IMR-90 (cell line): ENCODE measurements at regions not wholly inside any gene's neighbourhood (a gene's known extent, or its start where the extent isn't known, plus 50 kb on each side); places are given as distances from the start of the nearest gene placed in this dataset.

Experiments used
- ATAC-seq: fragments of 200-7000 bp; cut with Tn5 transposase; 2 replicates; pipeline ENCODE4 v1.9.1; 2020; ENCODE audit warnings: low read depth, mild to moderate bottlenecking, moderate library complexity
- BruUV-seq: library from RNA; stranded (reverse); fragments of 400-500 nt; replicated peaks from 2 replicates; lab custom pipeline; 2021; lab: Mats Ljungman, UMichigan
- CTCF ChIA-PET: fragments of 300-600 bp; formaldehyde crosslinking; extraction: SDS; loops from one replicate; lab custom pipeline; 2021; ENCODE audit warnings: antibody characterized with exemption; lab: Yijun Ruan, JAX
- POLR2A ChIA-PET: fragments of 300-600 bp; sonication (Branson Sonifier 250); formaldehyde crosslinking; loops from one replicate; lab custom pipeline; 2022; ENCODE audit warnings: antibody characterized with exemption; ENCODE audit not compliant: unreplicated experiment; lab: Charles Lee
- DNase-seq: peaks from one replicate; pipeline ENCODE4 v3.0.0; 2013
- H2AFZ ChIP-seq: replicated peaks from 2 replicates; pipeline ENCODE3; 2013; ENCODE audit warnings: low read length, mild to moderate bottlenecking; ENCODE audit not compliant: poor library complexity
- H2AK5ac ChIP-seq: 2 replicates; pipeline ENCODE4 v1.6.1; 2013; ENCODE audit warnings: low read depth, low read length, inconsistent platforms
- H2AK9ac ChIP-seq: replicated peaks from 2 replicates; pipeline ENCODE3; 2013; ENCODE audit warnings: mild to moderate bottlenecking, low read depth, low read length, moderate library complexity; ENCODE audit not compliant: poor library complexity
- H2BK120ac ChIP-seq: 2 replicates; pipeline ENCODE4 v1.6.1; 2013; ENCODE audit warnings: low read depth, low read length, inconsistent platforms
- H2BK15ac ChIP-seq: 3 replicates; pipeline ENCODE4 v1.6.1; 2013; ENCODE audit warnings: low read depth, low read length, inconsistent platforms
- H2BK20ac ChIP-seq: 2 replicates; pipeline ENCODE4 v1.6.1; 2013; ENCODE audit warnings: low read depth, mild to moderate bottlenecking, inconsistent platforms, low read length, moderate library complexity
- H2BK5ac ChIP-seq: 2 replicates; pipeline ENCODE4 v1.6.1; 2013; ENCODE audit warnings: mild to moderate bottlenecking, low read depth, low read length, inconsistent platforms; ENCODE audit not compliant: poor library complexity, severe bottlenecking
- H3K14ac ChIP-seq: replicated peaks from 2 replicates; pipeline ENCODE4 v1.6.1; 2013; ENCODE audit warnings: low read depth, low read length, inconsistent platforms
- H3K18ac ChIP-seq: 2 replicates; pipeline ENCODE4 v1.6.1; 2013; ENCODE audit warnings: low read depth, low read length, control low read depth
- H3K23ac ChIP-seq: 2 replicates; pipeline ENCODE4 v1.6.1; 2013; ENCODE audit warnings: low read depth, low read length, inconsistent platforms
- H3K27ac ChIP-seq: 2 replicates; pipeline ENCODE4 v1.5.1; 2013; ENCODE audit warnings: mild to moderate bottlenecking, control low read depth, low read length; ENCODE audit not compliant: insufficient read depth
- H3K27me3 ChIP-seq: 2 replicates; pipeline ENCODE4 v1.6.1; 2013; ENCODE audit warnings: low read length; ENCODE audit not compliant: control insufficient read depth, insufficient read depth
- H3K36me3 ChIP-seq: 2 replicates; pipeline ENCODE4 v1.6.1; 2013; ENCODE audit warnings: low read length, mixed read lengths; ENCODE audit not compliant: control insufficient read depth, insufficient read depth
- H3K4ac ChIP-seq: 2 replicates; pipeline ENCODE4 v1.6.1; 2013; ENCODE audit warnings: low read depth, low read length, inconsistent platforms
- H3K4me1 ChIP-seq: 2 replicates; pipeline ENCODE4 v1.6.1; 2013; ENCODE audit warnings: low read length, mixed read lengths; ENCODE audit not compliant: control insufficient read depth, insufficient read depth
- H3K4me2 ChIP-seq: 2 replicates; pipeline ENCODE4 v1.6.1; 2013; ENCODE audit warnings: low read depth, mild to moderate bottlenecking, control low read depth, low read length, moderate library complexity
- H3K4me3 ChIP-seq: 2 replicates; pipeline ENCODE4 v1.5.1; 2013; ENCODE audit warnings: low read depth, mild to moderate bottlenecking, control low read depth, low read length, moderate library complexity; ENCODE audit not compliant: insufficient read depth
- H3K56ac ChIP-seq: 2 replicates; pipeline ENCODE4 v1.6.1; 2013; ENCODE audit warnings: low read length, inconsistent platforms; ENCODE audit not compliant: insufficient read depth; ENCODE audit errors: extremely low read depth
- H3K79me1 ChIP-seq, 2 experiments: 2 replicates each; pipeline ENCODE4 v1.6.1; 2013; ENCODE audit warnings: low read length in 2 of 2, inconsistent platforms in 1 of 2, low read depth in 1 of 2
- H3K9ac ChIP-seq: 2 replicates; pipeline ENCODE4 v1.6.1; 2013; ENCODE audit warnings: low read depth, low read length, control low read depth
- H3K9me1 ChIP-seq: 2 replicates; pipeline ENCODE4 v1.6.1; 2013; ENCODE audit warnings: low read length, inconsistent platforms; ENCODE audit not compliant: insufficient read depth
- H3K9me3 ChIP-seq: 2 replicates; pipeline ENCODE4 v1.6.1; 2013; ENCODE audit warnings: low read length; ENCODE audit not compliant: control insufficient read depth, insufficient read depth
- H4K20me1 ChIP-seq: 2 replicates; pipeline ENCODE4 v1.6.1; 2013; ENCODE audit warnings: low read length, inconsistent platforms; ENCODE audit not compliant: insufficient read depth
- H4K5ac ChIP-seq: 2 replicates; pipeline ENCODE4 v1.6.1; 2013; ENCODE audit warnings: mild to moderate bottlenecking, low read depth, low read length, control low read depth
- H4K8ac ChIP-seq, 2 experiments: 2 replicates each; pipeline ENCODE4 v1.6.1; 2013; ENCODE audit warnings: low read depth in 2 of 2, low read length in 2 of 2, control low read depth in 1 of 2, inconsistent platforms in 1 of 2
- H4K91ac ChIP-seq: 2 replicates; pipeline ENCODE4 v1.6.1; 2013; ENCODE audit warnings: low read depth, low read length, inconsistent platforms; ENCODE audit not compliant: insufficient read depth
- BHLHE40 ChIP-seq: fragments of 150-350 bp; IDR thresholded peaks from 2 replicates; pipeline ENCODE4 v1.6.1; 2016; ENCODE audit warnings: mild to moderate bottlenecking, low read depth, low read length
- CEBPB ChIP-seq: IDR thresholded peaks from 2 replicates; pipeline ENCODE4 v1.6.1; 2012; ENCODE audit warnings: low read depth, low read length, improper control_type of control experiment
- CHD1 ChIP-seq: IDR thresholded peaks from 2 replicates; pipeline ENCODE4 v1.6.1; 2012; ENCODE audit warnings: low read depth, low read length, improper control_type of control experiment
- FOS ChIP-seq: fragments of 150-350 bp; IDR thresholded peaks from 2 replicates; pipeline ENCODE4 v1.6.1; 2016; ENCODE audit warnings: low read depth, low read length
- MAFK ChIP-seq: IDR thresholded peaks from 2 replicates; pipeline ENCODE4 v1.6.1; 2012; ENCODE audit warnings: low read depth, low read length, improper control_type of control experiment
- MAZ ChIP-seq: IDR thresholded peaks from 2 replicates; pipeline ENCODE4 v1.6.1; 2012; ENCODE audit warnings: low read depth, mild to moderate bottlenecking, low read length, improper control_type of control experiment, moderate library complexity, borderline replicate concordance
- MXI1 ChIP-seq: IDR thresholded peaks from 2 replicates; pipeline ENCODE4 v1.6.1; 2012; ENCODE audit warnings: low read depth, mild to moderate bottlenecking, low read length, moderate library complexity, borderline replicate concordance
- NFE2L2 ChIP-seq: fragments of 150-350 bp; IDR thresholded peaks from 2 replicates; pipeline ENCODE4 v1.6.1; 2016; ENCODE audit warnings: low read depth, mild to moderate bottlenecking, low read length
- POLR2A ChIP-seq: IDR thresholded peaks from 2 replicates; pipeline ENCODE4 v1.6.1; 2012; ENCODE audit warnings: mild to moderate bottlenecking, low read depth, low read length
- RAD21 ChIP-seq: IDR thresholded peaks from 2 replicates; pipeline ENCODE4 v1.6.1; 2012; ENCODE audit warnings: low read length, improper control_type of control experiment
- RCOR1 ChIP-seq: IDR thresholded peaks from 2 replicates; pipeline ENCODE4 v1.6.1; 2012; ENCODE audit warnings: mild to moderate bottlenecking, low read length, improper control_type of control experiment; ENCODE audit not compliant: insufficient replicate concordance
- RFX5 ChIP-seq: IDR thresholded peaks from 2 replicates; pipeline ENCODE4 v1.8.0; 2012; ENCODE audit warnings: low read depth, mild to moderate bottlenecking, low read length, moderate library complexity
- SMC3 ChIP-seq: fragments of 150-350 bp; IDR thresholded peaks from 2 replicates; pipeline ENCODE4 v1.6.1; 2016; ENCODE audit warnings: low read depth, mild to moderate bottlenecking, antibody characterized with exemption, low read length, moderate library complexity
- WGBS, 2 experiments: methylation state at CpG; one replicate each; pipeline versions ENCODE4 v1.1.5 to v1.1.7; 2013; ENCODE audit warnings: missing lambda C conversion rate in 2 of 2; ENCODE audit not compliant: insufficient read length in 1 of 2; ENCODE audit errors: extremely low coverage in 2 of 2; 5-methylcytosine and 5-hydroxymethylcytosine counted together
- dilution Hi-C: fragments of 300-500 bp; cut with HindIII; formaldehyde crosslinking; loops from one replicate; pipeline ENCODE4 v1.14.3; 2018; ENCODE audit warnings: low sequenced_read_pairs; ENCODE audit not compliant: unreplicated experiment
- in situ Hi-C: fragments of 300-500 bp; cut with MboI; formaldehyde crosslinking; loops from 3 replicates; pipeline ENCODE4 v1.14.3; 2019; ENCODE audit warnings: low sequenced_read_pairs, inconsistent platforms, mixed read lengths
- intact Hi-C: fragments of 100-400 bp; cut with micrococcal nuclease; formaldehyde crosslinking; loops from 2 replicates; pipeline ENCODE4 v1.10.0; 2022
- TF ChIP-seq, protein P1 (sequence below): conservative IDR thresholded peaks from 2 replicates; pipeline ENCODE4 v1.5.1; 2012; ENCODE audit warnings: mild to moderate bottlenecking, low read depth, low read length, improper control_type of control experiment
- TF ChIP-seq, protein P2 (sequence below): fragments of 150-350 bp; IDR thresholded peaks from 2 replicates; pipeline ENCODE4 v1.6.1; 2017; ENCODE audit warnings: mild to moderate bottlenecking, antibody characterized with exemption, low read length, low read depth
- TF ChIP-seq, protein P3 (sequence below): fragments of 150-350 bp; IDR thresholded peaks from 2 replicates; pipeline ENCODE4 v1.6.1; 2016; ENCODE audit warnings: low read depth, mild to moderate bottlenecking, low read length, moderate library complexity, borderline replicate concordance

DNA sequence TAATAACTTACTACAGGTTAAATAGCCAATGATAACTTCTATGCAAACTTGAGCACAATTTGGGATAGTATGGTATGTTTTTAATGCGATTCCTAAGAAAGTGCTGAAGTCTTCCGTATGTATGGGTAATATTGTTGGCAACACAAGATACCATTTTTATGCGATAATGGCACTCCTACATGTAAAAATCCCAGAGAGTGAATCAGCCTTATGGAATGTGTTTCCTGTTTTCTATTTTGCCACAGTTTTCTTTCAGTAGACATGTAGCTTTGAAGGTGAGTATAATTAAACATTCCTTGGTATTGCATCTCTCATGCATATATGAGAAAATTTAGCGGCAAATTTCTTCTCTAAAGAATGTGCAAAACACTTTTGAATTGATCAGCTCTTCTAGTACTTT lies 396.8 kb upstream of the AZI2 start:
- POLR2A ChIA-PET: no interaction called here
- no peak overlapping the region for H3K27ac ChIP-seq

More for the DNA sequence above, 396.8 kb upstream of the AZI2 start:
- CTCF ChIA-PET: no interaction called here
- no peak overlapping the region for H3K4ac ChIP-seq
- no peak overlapping the region for H2BK20ac ChIP-seq
- no peak overlapping the region for H2BK120ac ChIP-seq
- no peaks in the 10 kb centered on the region for H3K36me3 ChIP-seq
- H3K9ac ChIP-seq: no peak overlapping the region
- no peaks in the 10 kb centered on the region for H3K9me3 ChIP-seq
- no peak overlapping the region for H2BK15ac ChIP-seq
- no peak overlapping the region for H3K14ac ChIP-seq
- no peak overlapping the region for H2AFZ ChIP-seq
- dilution Hi-C loops (no loop called here), intact Hi-C loops (no loop called here), in situ Hi-C loops (no loop called here)
- H2BK5ac ChIP-seq: no peak overlapping the region
- DNase-seq (no peak), ATAC-seq (no peak)
- no peak for TF ChIP-seq CHD1
- TF ChIP-seq, protein P1, sequence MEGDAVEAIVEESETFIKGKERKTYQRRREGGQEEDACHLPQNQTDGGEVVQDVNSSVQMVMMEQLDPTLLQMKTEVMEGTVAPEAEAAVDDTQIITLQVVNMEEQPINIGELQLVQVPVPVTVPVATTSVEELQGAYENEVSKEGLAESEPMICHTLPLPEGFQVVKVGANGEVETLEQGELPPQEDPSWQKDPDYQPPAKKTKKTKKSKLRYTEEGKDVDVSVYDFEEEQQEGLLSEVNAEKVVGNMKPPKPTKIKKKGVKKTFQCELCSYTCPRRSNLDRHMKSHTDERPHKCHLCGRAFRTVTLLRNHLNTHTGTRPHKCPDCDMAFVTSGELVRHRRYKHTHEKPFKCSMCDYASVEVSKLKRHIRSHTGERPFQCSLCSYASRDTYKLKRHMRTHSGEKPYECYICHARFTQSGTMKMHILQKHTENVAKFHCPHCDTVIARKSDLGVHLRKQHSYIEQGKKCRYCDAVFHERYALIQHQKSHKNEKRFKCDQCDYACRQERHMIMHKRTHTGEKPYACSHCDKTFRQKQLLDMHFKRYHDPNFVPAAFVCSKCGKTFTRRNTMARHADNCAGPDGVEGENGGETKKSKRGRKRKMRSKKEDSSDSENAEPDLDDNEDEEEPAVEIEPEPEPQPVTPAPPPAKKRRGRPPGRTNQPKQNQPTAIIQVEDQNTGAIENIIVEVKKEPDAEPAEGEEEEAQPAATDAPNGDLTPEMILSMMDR: no peak
- TF ChIP-seq, protein P2, sequence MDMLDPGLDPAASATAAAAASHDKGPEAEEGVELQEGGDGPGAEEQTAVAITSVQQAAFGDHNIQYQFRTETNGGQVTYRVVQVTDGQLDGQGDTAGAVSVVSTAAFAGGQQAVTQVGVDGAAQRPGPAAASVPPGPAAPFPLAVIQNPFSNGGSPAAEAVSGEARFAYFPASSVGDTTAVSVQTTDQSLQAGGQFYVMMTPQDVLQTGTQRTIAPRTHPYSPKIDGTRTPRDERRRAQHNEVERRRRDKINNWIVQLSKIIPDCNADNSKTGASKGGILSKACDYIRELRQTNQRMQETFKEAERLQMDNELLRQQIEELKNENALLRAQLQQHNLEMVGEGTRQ: no peak
- no peak for TF ChIP-seq RCOR1
- TF ChIP-seq BHLHE40: no peak
- TF ChIP-seq RFX5: no peak
- no peak for TF ChIP-seq POLR2A
- TF ChIP-seq, protein P3, sequence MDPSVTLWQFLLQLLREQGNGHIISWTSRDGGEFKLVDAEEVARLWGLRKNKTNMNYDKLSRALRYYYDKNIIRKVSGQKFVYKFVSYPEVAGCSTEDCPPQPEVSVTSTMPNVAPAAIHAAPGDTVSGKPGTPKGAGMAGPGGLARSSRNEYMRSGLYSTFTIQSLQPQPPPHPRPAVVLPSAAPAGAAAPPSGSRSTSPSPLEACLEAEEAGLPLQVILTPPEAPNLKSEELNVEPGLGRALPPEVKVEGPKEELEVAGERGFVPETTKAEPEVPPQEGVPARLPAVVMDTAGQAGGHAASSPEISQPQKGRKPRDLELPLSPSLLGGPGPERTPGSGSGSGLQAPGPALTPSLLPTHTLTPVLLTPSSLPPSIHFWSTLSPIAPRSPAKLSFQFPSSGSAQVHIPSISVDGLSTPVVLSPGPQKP: no peak
- TF ChIP-seq SMC3: no peak
- TF ChIP-seq CEBPB: no peak
- TF ChIP-seq RAD21: no peak
- no peak for TF ChIP-seq FOS
- TF ChIP-seq MAZ: no peak
- TF ChIP-seq NFE2L2: no peak
- no peak for TF ChIP-seq MAFK
- TF ChIP-seq MXI1: no peak
- H2AK9ac ChIP-seq: no peak overlapping the region
- no peak overlapping the region for H3K4me2 ChIP-seq
- no peak overlapping the region for H3K4me3 ChIP-seq
- H3K79me1 ChIP-seq: no peaks in the 10 kb centered on the region
- H4K8ac ChIP-seq: no peak overlapping the region
- no peaks in the 10 kb centered on the region for H3K4me1 ChIP-seq
- H3K18ac ChIP-seq: no peak overlapping the region
- no TSS peak for BruUV-seq
- no CpG with 5 or more reads among the region's 4 CpGs for WGBS, 2 experiments
- H4K91ac ChIP-seq: no peak overlapping the region
- H3K27me3 ChIP-seq: no peaks in the 10 kb centered on the region
- no peak overlapping the region for H3K23ac ChIP-seq
- no peaks in the 10 kb centered on the region for H3K9me1 ChIP-seq
- H4K20me1 ChIP-seq: no peaks in the 10 kb centered on the region
- H2AK5ac ChIP-seq: no peak overlapping the region
- H3K56ac ChIP-seq: no peak overlapping the region
- no peak overlapping the region for H4K5ac ChIP-seq
